ENCODE measurements at regions not wholly inside any gene's neighbourhood (a gene's known extent, or its start where the extent isn't known, plus 50 kb on each side); places are given as distances from the start of the nearest gene placed in this dataset.

- TF ChIP-seq POLR2A (IDR thresholded peaks at IDR 0.05; ENCODE audit: low read depth, low read length) (no peak), POLR2AphosphoS5 (IDR thresholded peaks at IDR 0.05; ENCODE audit: insufficient read depth, low read depth, low read length) (no peak)
Observed at GRCh38 chr17:72176516-72176851, 55.7 kb downstream of the SOX9 start.
